ENCODE measurements at regions not wholly inside any gene's neighbourhood (a gene's known extent, or its start where the extent isn't known, plus 50 kb on each side); places are given as distances from the start of the nearest gene placed in this dataset.

DNA sequence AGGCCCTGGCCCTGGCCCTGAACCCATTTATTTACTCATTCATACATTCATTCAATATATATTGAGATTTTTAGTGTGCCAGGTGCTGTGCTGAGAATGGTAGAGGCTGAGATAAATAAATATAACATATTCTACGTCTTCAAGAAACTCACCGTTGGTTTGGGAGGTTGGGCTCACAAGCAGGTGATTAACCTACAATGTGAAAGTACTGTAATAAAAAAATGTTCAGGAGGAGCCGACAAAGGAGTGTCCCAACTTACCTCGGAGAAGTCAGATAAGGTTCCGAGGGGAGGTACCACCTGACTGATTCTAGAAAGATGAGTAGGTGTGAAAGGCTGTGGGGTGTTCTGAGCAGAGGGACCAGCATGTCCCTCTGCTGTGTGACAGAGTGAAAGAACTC, 479.6 kb upstream of the KLF4 start:
- DNase-seq, result no peak

GRCh38 chr9:107963246-107963645, 473.7 kb upstream of the KLF4 start:
- no peak for DNase-seq

DNA sequence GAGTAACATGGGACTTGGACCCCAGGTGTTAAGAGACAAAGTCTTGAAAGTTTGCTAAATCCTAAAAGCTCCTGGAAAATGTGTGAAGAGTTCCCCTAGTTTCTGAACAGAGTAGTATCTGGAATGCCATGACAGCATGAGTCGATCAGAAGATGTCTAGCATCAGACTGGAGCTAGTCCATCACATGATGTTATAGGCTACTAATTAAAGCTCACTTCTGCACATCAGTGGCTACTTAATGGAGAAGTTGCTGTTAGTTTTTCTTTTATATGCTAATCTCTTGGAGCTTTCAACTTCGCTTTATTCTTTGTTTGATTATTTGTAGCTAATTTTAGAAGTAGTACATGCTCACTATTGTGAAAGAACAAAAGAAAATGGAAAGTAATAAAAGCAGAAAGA, 471.3 kb upstream of the KLF4 start:
- no peak for DNase-seq

DNA sequence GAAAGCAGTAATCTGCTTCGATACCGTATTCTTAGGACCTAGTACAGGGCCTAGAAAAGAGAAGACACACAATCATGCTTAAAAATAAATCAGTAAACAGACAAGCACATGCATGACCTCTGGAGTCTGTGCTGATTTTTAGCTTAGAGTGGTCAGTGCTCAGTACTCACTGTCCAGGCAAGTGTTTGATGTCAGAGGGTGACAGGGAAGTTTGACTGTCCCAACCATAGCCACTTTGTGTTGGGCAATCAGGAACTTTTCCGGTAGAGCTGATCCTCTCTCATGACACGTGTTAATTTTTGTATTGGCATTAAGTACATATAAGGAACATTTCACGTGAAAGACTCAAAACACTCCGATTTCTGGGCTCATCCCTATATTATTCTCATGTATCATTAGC, 464.7 kb upstream of the KLF4 start:
- DNase-seq, result no peak

- no peak for DNase-seq
Observed at GRCh38 chr9:107953556-107954125, 464.1 kb upstream of the KLF4 start.

- no peak for DNase-seq
Observed at GRCh38 chr9:107952773-107953172, 463.2 kb upstream of the KLF4 start.

- no peak for DNase-seq
Observed at GRCh38 chr9:107951511-107951910, 461.9 kb upstream of the KLF4 start.

GRCh38 chr9:107949061-107949460, 459.5 kb upstream of the KLF4 start:
- DNase-seq, result no peak

- no peak for DNase-seq
Observed at GRCh38 chr9:107948601-107949000, 459.0 kb upstream of the KLF4 start.

DNA sequence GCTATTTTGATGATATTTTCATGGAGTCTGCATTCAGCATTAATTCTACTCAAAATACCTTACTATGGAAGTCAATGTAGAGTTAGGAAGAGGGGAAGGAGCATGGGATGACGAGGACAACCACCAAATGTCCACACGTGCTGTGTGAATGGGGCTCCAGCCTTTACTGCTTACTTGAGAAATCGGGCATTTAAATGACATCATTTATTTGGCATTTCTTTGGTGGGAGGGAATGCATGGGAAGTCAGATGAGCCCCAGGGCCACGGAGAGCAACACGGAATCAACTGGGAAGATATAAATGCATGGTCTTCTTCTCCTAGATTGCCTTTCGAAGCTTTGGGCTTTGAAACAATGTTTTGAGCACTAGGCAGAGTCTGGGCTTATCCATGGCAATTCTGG, 458.5 kb upstream of the KLF4 start:
- peak; percentile 22 for DNase-seq

DNA sequence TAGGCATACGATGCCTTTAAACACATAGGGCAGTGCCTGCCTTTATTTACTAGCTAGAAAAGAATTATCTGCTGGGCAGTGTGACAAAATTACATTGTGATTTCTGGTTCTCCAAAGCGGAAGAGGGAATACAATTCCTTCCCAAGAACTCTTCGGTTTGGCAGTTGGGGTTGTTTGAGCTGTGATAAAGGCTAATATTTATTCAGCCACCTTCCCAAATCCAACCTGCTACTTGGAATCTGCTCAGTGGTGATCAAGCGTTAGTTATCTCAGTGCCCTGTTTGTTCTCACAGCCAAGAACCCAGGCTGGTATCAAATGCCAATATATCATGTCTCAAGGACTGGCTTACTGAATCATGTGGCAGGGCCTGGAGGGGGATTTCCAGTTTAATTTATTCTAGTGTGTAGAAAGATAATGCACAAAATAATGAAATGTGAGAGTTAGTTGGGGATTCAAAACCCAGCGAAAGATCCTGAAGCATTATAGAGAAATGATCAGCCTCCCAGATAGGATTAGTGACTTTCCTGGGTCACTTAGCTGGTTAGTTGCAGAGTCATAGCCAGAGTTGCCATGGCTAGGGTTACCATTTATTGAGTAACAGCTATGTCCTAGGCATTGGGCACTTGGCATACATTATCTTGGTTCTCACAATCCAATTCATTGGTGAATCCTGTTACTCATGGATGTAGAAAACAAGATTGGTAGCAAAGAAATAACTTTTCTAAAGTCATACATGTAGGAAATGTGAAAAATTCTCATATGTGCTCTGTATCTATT, 457.0 kb upstream of the KLF4 start:
- no peak for DNase-seq

DNA sequence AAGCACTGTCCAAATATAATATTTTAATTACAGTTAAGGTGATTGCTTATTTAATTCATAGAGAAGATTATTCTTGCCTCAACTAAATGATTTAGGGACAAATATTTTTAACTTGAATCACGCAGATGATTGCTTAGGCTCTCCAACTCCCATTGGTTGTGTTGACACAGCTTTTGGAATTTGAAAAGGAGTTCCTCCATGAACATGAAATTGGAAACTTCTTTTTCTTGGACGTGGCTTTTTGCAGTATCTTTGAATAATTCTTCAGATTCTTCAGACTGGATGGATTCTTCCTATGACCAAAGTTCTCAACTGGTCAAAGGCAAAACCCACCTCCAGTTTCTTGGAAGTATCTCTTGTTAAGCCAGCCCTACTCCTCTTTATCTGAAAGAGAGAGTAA, 456.4 kb upstream of the KLF4 start:
- DNase-seq, result no peak

GRCh38 chr9:107945493-107945892, 455.9 kb upstream of the KLF4 start:
- no peak for DNase-seq

DNA sequence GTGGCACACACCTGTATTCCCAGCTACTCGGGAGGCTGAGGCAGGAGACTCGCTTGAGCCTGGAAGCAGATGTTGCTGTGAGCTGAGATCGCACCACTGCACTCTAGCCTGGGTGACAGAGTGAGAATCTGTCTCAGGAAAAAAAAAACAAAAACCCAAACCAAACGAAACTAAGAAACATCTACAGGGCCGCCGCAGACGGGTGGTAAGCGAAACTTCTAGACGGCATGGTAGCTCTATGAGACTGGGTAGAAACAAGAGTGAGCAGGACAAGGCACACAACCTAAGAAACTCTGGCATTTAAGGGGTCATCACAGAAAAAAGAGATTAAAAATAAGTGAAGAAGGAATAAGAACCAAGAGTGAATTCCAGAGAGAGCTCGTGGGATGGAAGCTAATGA, 454.8 kb upstream of the KLF4 start:
- no peak for DNase-seq

- DNase-seq, result no peak
Observed at GRCh38 chr9:107943901-107944300, 454.3 kb upstream of the KLF4 start.

DNA sequence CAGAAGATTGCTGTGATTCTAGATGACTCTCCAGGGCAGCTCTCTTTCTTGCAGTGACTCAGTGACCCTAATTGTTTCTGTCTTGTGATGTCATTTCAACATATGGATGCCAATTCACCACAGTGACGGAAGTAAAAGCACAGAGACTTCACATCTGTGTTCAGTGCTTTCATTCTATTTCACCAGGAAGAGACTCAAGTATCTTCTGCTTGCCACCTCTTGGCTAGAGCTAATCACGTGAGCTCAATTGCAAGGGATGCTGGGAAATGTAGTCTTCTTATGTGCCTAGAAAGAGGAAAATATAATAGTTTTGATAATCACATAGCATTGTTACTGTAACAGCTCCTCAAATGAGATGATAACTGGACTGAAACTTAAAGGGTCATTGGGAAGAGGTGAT, 453.3 kb upstream of the KLF4 start:
- no peak for DNase-seq

- peak; percentile 38 for DNase-seq
Observed at GRCh38 chr9:107942291-107942690, 452.7 kb upstream of the KLF4 start.

DNA sequence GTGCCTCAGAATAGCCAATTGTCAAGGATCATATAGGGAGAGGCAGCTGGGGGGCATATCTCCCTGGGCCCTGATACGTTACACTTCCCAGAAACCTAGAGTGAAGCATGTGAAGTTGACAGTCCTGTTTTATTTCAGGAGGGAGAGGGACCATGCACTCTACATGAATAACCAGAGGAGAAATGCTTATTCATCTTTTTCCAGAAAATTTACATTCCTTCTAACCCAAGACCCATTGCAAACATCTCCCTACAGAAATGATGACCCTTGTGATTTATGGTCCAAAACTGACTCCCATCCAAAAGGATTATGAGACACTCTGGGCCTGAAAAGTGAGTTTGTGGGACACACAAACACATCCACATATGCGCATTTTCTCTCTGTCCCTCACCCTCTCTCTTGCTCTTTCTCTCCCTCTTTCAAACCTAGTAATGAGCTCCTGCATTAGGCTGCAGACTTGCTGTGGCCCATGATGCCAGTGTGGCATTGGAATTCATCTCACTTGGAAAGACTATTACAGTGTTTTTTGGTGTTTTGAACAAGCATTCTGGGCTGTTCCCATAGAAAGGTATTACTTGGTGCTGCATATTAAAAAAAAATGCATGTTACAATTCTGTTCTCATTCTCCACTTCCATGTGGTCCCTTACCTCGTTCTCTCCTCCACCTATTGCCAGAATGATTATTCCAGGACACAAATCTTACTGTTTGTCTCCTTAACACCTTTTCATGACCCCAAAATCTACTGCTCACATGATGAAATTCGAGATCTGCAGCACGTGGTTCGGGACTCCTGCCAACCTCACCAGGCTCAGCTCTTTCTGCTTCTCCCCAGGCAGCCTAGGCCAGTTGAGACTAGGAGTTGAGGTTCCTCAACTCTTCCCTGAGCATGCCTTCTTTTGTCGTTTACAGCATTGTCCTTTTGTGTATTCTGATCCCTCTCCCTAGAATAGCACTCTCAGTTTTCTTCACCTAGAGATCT, 451.3 kb upstream of the KLF4 start:
- peak; percentile 77 for DNase-seq

GRCh38 chr9:107938801-107939386, 449.3 kb upstream of the KLF4 start:
- DNase-seq, result no peak

GRCh38 chr9:107935931-107936330, 446.4 kb upstream of the KLF4 start:
- DNase-seq, result no peak

DNA sequence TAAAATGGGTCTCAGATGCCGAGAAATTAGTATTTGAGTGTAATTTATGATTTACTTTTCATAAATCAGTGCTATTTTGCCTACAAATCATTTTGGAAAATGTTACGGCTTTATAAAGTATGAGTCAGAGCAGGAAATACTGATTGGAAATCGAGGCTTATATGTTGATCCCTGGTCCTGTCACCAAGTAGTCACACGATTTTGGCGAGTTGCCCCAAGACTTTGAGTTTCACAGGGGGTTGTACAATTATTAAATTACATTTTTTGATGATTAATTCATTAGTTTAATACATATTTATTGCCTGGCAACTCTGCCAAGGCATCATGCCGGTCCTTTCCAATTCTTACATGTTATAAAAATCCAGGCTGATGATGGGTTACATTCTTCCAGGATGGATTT, 443.9 kb upstream of the KLF4 start:
- DNase-seq, result peak; percentile 70

DNA sequence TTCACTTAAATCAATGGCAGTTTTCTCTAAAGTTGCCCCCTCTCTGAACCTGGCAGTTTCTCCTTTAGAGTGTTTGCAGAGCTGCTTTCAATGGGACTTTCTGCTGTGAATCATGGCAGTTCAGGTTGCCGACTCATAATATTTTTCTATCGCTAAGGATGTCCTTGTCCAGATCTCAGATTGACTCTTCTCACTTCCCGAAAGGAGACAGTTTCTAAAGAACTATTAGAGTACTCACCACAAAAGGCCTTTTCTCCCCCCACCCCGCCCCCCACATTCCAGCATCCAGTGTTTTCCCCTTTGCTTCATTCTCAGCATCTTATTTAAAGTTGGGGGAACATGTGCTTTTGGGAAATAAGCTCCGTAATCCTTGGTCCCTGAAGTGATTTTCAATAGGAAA, 443.5 kb upstream of the KLF4 start:
- DNase-seq, result peak; percentile 91

DNA sequence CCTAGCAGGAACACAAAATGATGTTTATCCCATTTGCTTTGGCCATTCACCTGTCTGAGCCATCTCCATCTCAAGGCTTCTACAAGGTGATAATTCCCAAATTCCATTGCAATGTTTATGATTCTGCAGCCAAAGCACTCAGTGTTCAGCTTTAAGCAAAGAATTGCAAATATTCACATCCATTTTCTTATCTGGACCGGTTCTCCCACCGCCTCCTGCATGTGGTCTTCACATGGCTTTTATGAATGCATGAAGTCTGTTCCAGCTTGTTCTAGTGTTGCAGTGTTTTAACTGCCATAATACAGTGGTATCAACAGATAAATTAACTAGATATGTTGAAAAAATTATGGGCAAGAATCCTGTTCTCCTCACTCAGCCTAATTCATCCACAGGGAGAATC, 443.0 kb upstream of the KLF4 start:
- peak; percentile 42 for DNase-seq

All from fibroblast of skin of right biceps (primary cell).